IMR-90 (cell line): ENCODE measurements at regions not wholly inside any gene's neighbourhood (a gene's known extent, or its start where the extent isn't known, plus 50 kb on each side); places are given as distances from the start of the nearest gene placed in this dataset.
A peak's percentile ranks its signal among the peaks of the same experiment; 100 is the strongest.

Experiments used
- ATAC-seq: fragments of 200-7000 bp; cut with Tn5 transposase; 2 replicates; pipeline ENCODE4 v1.9.1; 2020; ENCODE audit warnings: low read depth, mild to moderate bottlenecking, moderate library complexity
- BruUV-seq: library from RNA; stranded (reverse); fragments of 400-500 nt; replicated peaks from 2 replicates; lab custom pipeline; 2021; lab: Mats Ljungman, UMichigan
- CTCF ChIA-PET: fragments of 300-600 bp; formaldehyde crosslinking; extraction: SDS; loops from one replicate; lab custom pipeline; 2021; ENCODE audit warnings: antibody characterized with exemption; lab: Yijun Ruan, JAX
- POLR2A ChIA-PET: fragments of 300-600 bp; sonication (Branson Sonifier 250); formaldehyde crosslinking; loops from one replicate; lab custom pipeline; 2022; ENCODE audit warnings: antibody characterized with exemption; ENCODE audit not compliant: unreplicated experiment; lab: Charles Lee
- DNase-seq: peaks from one replicate; pipeline ENCODE4 v3.0.0; 2013
- H2AFZ ChIP-seq: replicated peaks from 2 replicates; pipeline ENCODE3; 2013; ENCODE audit warnings: low read length, mild to moderate bottlenecking; ENCODE audit not compliant: poor library complexity
- H2AK5ac ChIP-seq: 2 replicates; pipeline ENCODE4 v1.6.1; 2013; ENCODE audit warnings: low read depth, low read length, inconsistent platforms
- H2AK9ac ChIP-seq: replicated peaks from 2 replicates; pipeline ENCODE3; 2013; ENCODE audit warnings: mild to moderate bottlenecking, low read depth, low read length, moderate library complexity; ENCODE audit not compliant: poor library complexity
- H2BK120ac ChIP-seq: 2 replicates; pipeline ENCODE4 v1.6.1; 2013; ENCODE audit warnings: low read depth, low read length, inconsistent platforms
- H2BK15ac ChIP-seq: 3 replicates; pipeline ENCODE4 v1.6.1; 2013; ENCODE audit warnings: low read depth, low read length, inconsistent platforms
- H2BK20ac ChIP-seq: 2 replicates; pipeline ENCODE4 v1.6.1; 2013; ENCODE audit warnings: low read depth, mild to moderate bottlenecking, inconsistent platforms, low read length, moderate library complexity
- H2BK5ac ChIP-seq: 2 replicates; pipeline ENCODE4 v1.6.1; 2013; ENCODE audit warnings: mild to moderate bottlenecking, low read depth, low read length, inconsistent platforms; ENCODE audit not compliant: poor library complexity, severe bottlenecking
- H3K14ac ChIP-seq: replicated peaks from 2 replicates; pipeline ENCODE4 v1.6.1; 2013; ENCODE audit warnings: low read depth, low read length, inconsistent platforms
- H3K18ac ChIP-seq: 2 replicates; pipeline ENCODE4 v1.6.1; 2013; ENCODE audit warnings: low read depth, low read length, control low read depth
- H3K23ac ChIP-seq: 2 replicates; pipeline ENCODE4 v1.6.1; 2013; ENCODE audit warnings: low read depth, low read length, inconsistent platforms
- H3K27ac ChIP-seq: 2 replicates; pipeline ENCODE4 v1.5.1; 2013; ENCODE audit warnings: mild to moderate bottlenecking, control low read depth, low read length; ENCODE audit not compliant: insufficient read depth
- H3K27me3 ChIP-seq: 2 replicates; pipeline ENCODE4 v1.6.1; 2013; ENCODE audit warnings: low read length; ENCODE audit not compliant: control insufficient read depth, insufficient read depth
- H3K36me3 ChIP-seq: 2 replicates; pipeline ENCODE4 v1.6.1; 2013; ENCODE audit warnings: low read length, mixed read lengths; ENCODE audit not compliant: control insufficient read depth, insufficient read depth
- H3K4ac ChIP-seq: 2 replicates; pipeline ENCODE4 v1.6.1; 2013; ENCODE audit warnings: low read depth, low read length, inconsistent platforms
- H3K4me1 ChIP-seq: 2 replicates; pipeline ENCODE4 v1.6.1; 2013; ENCODE audit warnings: low read length, mixed read lengths; ENCODE audit not compliant: control insufficient read depth, insufficient read depth
- H3K4me2 ChIP-seq: 2 replicates; pipeline ENCODE4 v1.6.1; 2013; ENCODE audit warnings: low read depth, mild to moderate bottlenecking, control low read depth, low read length, moderate library complexity
- H3K4me3 ChIP-seq: 2 replicates; pipeline ENCODE4 v1.5.1; 2013; ENCODE audit warnings: low read depth, mild to moderate bottlenecking, control low read depth, low read length, moderate library complexity; ENCODE audit not compliant: insufficient read depth
- H3K56ac ChIP-seq: 2 replicates; pipeline ENCODE4 v1.6.1; 2013; ENCODE audit warnings: low read length, inconsistent platforms; ENCODE audit not compliant: insufficient read depth; ENCODE audit errors: extremely low read depth
- H3K79me1 ChIP-seq, 2 experiments: 2 replicates each; pipeline ENCODE4 v1.6.1; 2013; ENCODE audit warnings: low read length in 2 of 2, inconsistent platforms in 1 of 2, low read depth in 1 of 2
- H3K9ac ChIP-seq: 2 replicates; pipeline ENCODE4 v1.6.1; 2013; ENCODE audit warnings: low read depth, low read length, control low read depth
- H3K9me1 ChIP-seq: 2 replicates; pipeline ENCODE4 v1.6.1; 2013; ENCODE audit warnings: low read length, inconsistent platforms; ENCODE audit not compliant: insufficient read depth
- H3K9me3 ChIP-seq: 2 replicates; pipeline ENCODE4 v1.6.1; 2013; ENCODE audit warnings: low read length; ENCODE audit not compliant: control insufficient read depth, insufficient read depth
- H4K20me1 ChIP-seq: 2 replicates; pipeline ENCODE4 v1.6.1; 2013; ENCODE audit warnings: low read length, inconsistent platforms; ENCODE audit not compliant: insufficient read depth
- H4K5ac ChIP-seq: 2 replicates; pipeline ENCODE4 v1.6.1; 2013; ENCODE audit warnings: mild to moderate bottlenecking, low read depth, low read length, control low read depth
- H4K8ac ChIP-seq, 2 experiments: 2 replicates each; pipeline ENCODE4 v1.6.1; 2013; ENCODE audit warnings: low read depth in 2 of 2, low read length in 2 of 2, control low read depth in 1 of 2, inconsistent platforms in 1 of 2
- H4K91ac ChIP-seq: 2 replicates; pipeline ENCODE4 v1.6.1; 2013; ENCODE audit warnings: low read depth, low read length, inconsistent platforms; ENCODE audit not compliant: insufficient read depth
- CEBPB ChIP-seq: IDR thresholded peaks from 2 replicates; pipeline ENCODE4 v1.6.1; 2012; ENCODE audit warnings: low read depth, low read length, improper control_type of control experiment
- WGBS, 2 experiments: methylation state at CpG; one replicate each; pipeline versions ENCODE4 v1.1.5 to v1.1.7; 2013; ENCODE audit warnings: missing lambda C conversion rate in 2 of 2; ENCODE audit not compliant: insufficient read length in 1 of 2; ENCODE audit errors: extremely low coverage in 2 of 2; 5-methylcytosine and 5-hydroxymethylcytosine counted together
- dilution Hi-C: fragments of 300-500 bp; cut with HindIII; formaldehyde crosslinking; loops from one replicate; pipeline ENCODE4 v1.14.3; 2018; ENCODE audit warnings: low sequenced_read_pairs; ENCODE audit not compliant: unreplicated experiment
- in situ Hi-C: fragments of 300-500 bp; cut with MboI; formaldehyde crosslinking; loops from 3 replicates; pipeline ENCODE4 v1.14.3; 2019; ENCODE audit warnings: low sequenced_read_pairs, inconsistent platforms, mixed read lengths
- intact Hi-C: fragments of 100-400 bp; cut with micrococcal nuclease; formaldehyde crosslinking; loops from 2 replicates; pipeline ENCODE4 v1.10.0; 2022
- TF ChIP-seq, protein P1 (sequence below): fragments of 150-350 bp; IDR thresholded peaks from 2 replicates; pipeline ENCODE4 v1.6.1; 2016; ENCODE audit warnings: low read depth, mild to moderate bottlenecking, low read length, moderate library complexity, borderline replicate concordance
- TF ChIP-seq, protein P2 (sequence below): conservative IDR thresholded peaks from 2 replicates; pipeline ENCODE4 v1.5.1; 2012; ENCODE audit warnings: mild to moderate bottlenecking, low read depth, low read length, improper control_type of control experiment

DNA sequence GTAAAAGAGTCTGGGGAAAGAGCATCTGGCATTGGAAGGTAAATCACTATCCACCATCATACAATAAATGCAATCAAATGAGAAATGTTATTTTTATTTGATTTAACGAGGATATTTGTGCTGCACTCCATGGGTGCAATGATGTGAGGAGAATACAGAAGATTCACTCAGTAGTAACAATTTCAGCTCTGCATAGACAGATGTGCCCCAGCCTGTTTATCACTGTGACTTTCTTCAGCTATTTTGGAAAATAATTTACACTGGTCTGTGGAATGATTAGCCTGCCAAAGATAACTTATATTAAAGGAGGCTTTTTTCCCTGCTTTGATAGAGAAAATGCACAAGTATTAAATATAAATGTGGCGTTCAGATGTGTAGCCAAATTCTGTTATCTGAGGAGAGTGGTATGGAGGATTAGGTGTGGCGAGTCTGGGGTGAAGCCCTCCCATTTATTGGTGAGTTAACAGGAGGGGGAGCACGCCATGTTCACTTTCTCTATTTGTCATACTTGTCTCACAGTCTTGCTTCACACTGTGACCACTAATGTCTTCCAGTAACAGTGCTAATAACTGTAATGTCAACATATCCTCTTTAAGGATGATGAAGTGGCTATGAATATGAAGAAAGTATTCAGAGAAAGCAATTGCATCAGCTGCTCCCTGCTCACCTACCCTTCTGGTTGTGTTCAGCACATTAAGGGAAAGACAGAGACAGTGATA is 645.6 kb downstream of the MMUT start:
- H3K27me3 ChIP-seq: no peaks in the 10 kb centered on the region
- peak; percentile 21 for DNase-seq
- ChIA-PET CTCF (no interaction called here), POLR2A (no interaction called here)
- ATAC-seq: peak; percentile 40; the same call in 1 of the 2 replicates
- H3K56ac ChIP-seq: 0 out of 2 replicates have a peak overlapping the region, but pooled peaks have one; percentile 24
- no peaks in the 10 kb centered on the region for H3K36me3 ChIP-seq
- WGBS, 2 experiments: no CpG with 5 or more reads among the region's 4 CpGs
- no peaks in the 10 kb centered on the region for H3K9me3 ChIP-seq
- in situ Hi-C loops: no loop called here
- no peak overlapping the region; the same call in 1 of the 2 replicates for H3K9ac ChIP-seq
- no peak overlapping the region for H2AK5ac ChIP-seq
- dilution Hi-C loops: no loop called here
- no peak overlapping the region for H2AK9ac ChIP-seq
- peak overlapping the region; percentile 69 for H2AFZ ChIP-seq
- no peak overlapping the region for H3K4ac ChIP-seq
- H3K14ac ChIP-seq: no peak overlapping the region
- no peak overlapping the region; the same call in 1 of the 2 replicates for H3K4me2 ChIP-seq
- no peak overlapping the region for H3K23ac ChIP-seq
- TF ChIP-seq, protein P1, sequence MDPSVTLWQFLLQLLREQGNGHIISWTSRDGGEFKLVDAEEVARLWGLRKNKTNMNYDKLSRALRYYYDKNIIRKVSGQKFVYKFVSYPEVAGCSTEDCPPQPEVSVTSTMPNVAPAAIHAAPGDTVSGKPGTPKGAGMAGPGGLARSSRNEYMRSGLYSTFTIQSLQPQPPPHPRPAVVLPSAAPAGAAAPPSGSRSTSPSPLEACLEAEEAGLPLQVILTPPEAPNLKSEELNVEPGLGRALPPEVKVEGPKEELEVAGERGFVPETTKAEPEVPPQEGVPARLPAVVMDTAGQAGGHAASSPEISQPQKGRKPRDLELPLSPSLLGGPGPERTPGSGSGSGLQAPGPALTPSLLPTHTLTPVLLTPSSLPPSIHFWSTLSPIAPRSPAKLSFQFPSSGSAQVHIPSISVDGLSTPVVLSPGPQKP: no peak
- TF ChIP-seq CEBPB: peak; percentile 72
- TF ChIP-seq, protein P2, sequence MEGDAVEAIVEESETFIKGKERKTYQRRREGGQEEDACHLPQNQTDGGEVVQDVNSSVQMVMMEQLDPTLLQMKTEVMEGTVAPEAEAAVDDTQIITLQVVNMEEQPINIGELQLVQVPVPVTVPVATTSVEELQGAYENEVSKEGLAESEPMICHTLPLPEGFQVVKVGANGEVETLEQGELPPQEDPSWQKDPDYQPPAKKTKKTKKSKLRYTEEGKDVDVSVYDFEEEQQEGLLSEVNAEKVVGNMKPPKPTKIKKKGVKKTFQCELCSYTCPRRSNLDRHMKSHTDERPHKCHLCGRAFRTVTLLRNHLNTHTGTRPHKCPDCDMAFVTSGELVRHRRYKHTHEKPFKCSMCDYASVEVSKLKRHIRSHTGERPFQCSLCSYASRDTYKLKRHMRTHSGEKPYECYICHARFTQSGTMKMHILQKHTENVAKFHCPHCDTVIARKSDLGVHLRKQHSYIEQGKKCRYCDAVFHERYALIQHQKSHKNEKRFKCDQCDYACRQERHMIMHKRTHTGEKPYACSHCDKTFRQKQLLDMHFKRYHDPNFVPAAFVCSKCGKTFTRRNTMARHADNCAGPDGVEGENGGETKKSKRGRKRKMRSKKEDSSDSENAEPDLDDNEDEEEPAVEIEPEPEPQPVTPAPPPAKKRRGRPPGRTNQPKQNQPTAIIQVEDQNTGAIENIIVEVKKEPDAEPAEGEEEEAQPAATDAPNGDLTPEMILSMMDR: no peak
- H4K91ac ChIP-seq: no peak overlapping the region
- H4K8ac ChIP-seq: 0 out of 4 replicates have a peak overlapping the region, but pooled peaks of 1 of the 2 experiments have one; percentile 41
- no peak overlapping the region for H3K4me3 ChIP-seq
- no TSS peak for BruUV-seq
- no peaks in the 10 kb centered on the region for H4K20me1 ChIP-seq
- H4K5ac ChIP-seq: no peak overlapping the region
- peak overlapping the region; percentile 13; the same call in 1 of the 2 replicates for H3K18ac ChIP-seq
- H3K27ac ChIP-seq: no peak overlapping the region
- no peaks in the 10 kb centered on the region for H3K9me1 ChIP-seq
- no peak overlapping the region for H2BK120ac ChIP-seq
- intact Hi-C loops: no loop called here
- no peak overlapping the region for H2BK20ac ChIP-seq
- H3K79me1 ChIP-seq: no peaks in the 10 kb centered on the region
- no peak overlapping the region for H2BK15ac ChIP-seq
- H2BK5ac ChIP-seq: no peak overlapping the region
- peaks cover 2% of the 10 kb centered on the region; the same call in 1 of the 2 replicates for H3K4me1 ChIP-seq
